IMR-90 (cell line): ENCODE measurements at regions not wholly inside any gene's neighbourhood (a gene's known extent, or its start where the extent isn't known, plus 50 kb on each side); places are given as distances from the start of the nearest gene placed in this dataset.

Experiments
- ATAC-seq: fragments of 200-7000 bp; cut with Tn5 transposase; 2 replicates; pipeline ENCODE4 v1.9.1; 2020; ENCODE audit warnings: low read depth, mild to moderate bottlenecking, moderate library complexity
- BruUV-seq: library from RNA; stranded (reverse); fragments of 400-500 nt; replicated peaks from 2 replicates; lab custom pipeline; 2021; lab: Mats Ljungman, UMichigan
- CTCF ChIA-PET: fragments of 300-600 bp; formaldehyde crosslinking; extraction: SDS; loops from one replicate; lab custom pipeline; 2021; ENCODE audit warnings: antibody characterized with exemption; lab: Yijun Ruan, JAX
- POLR2A ChIA-PET: fragments of 300-600 bp; sonication (Branson Sonifier 250); formaldehyde crosslinking; loops from one replicate; lab custom pipeline; 2022; ENCODE audit warnings: antibody characterized with exemption; ENCODE audit not compliant: unreplicated experiment; lab: Charles Lee
- DNase-seq: peaks from one replicate; pipeline ENCODE4 v3.0.0; 2013
- H2AFZ ChIP-seq: replicated peaks from 2 replicates; pipeline ENCODE3; 2013; ENCODE audit warnings: low read length, mild to moderate bottlenecking; ENCODE audit not compliant: poor library complexity
- H2AK5ac ChIP-seq: 2 replicates; pipeline ENCODE4 v1.6.1; 2013; ENCODE audit warnings: low read depth, low read length, inconsistent platforms
- H2AK9ac ChIP-seq: replicated peaks from 2 replicates; pipeline ENCODE3; 2013; ENCODE audit warnings: mild to moderate bottlenecking, low read depth, low read length, moderate library complexity; ENCODE audit not compliant: poor library complexity
- H2BK120ac ChIP-seq: 2 replicates; pipeline ENCODE4 v1.6.1; 2013; ENCODE audit warnings: low read depth, low read length, inconsistent platforms
- H2BK15ac ChIP-seq: 3 replicates; pipeline ENCODE4 v1.6.1; 2013; ENCODE audit warnings: low read depth, low read length, inconsistent platforms
- H2BK20ac ChIP-seq: 2 replicates; pipeline ENCODE4 v1.6.1; 2013; ENCODE audit warnings: low read depth, mild to moderate bottlenecking, inconsistent platforms, low read length, moderate library complexity
- H2BK5ac ChIP-seq: 2 replicates; pipeline ENCODE4 v1.6.1; 2013; ENCODE audit warnings: mild to moderate bottlenecking, low read depth, low read length, inconsistent platforms; ENCODE audit not compliant: poor library complexity, severe bottlenecking
- H3K14ac ChIP-seq: replicated peaks from 2 replicates; pipeline ENCODE4 v1.6.1; 2013; ENCODE audit warnings: low read depth, low read length, inconsistent platforms
- H3K18ac ChIP-seq: 2 replicates; pipeline ENCODE4 v1.6.1; 2013; ENCODE audit warnings: low read depth, low read length, control low read depth
- H3K23ac ChIP-seq: 2 replicates; pipeline ENCODE4 v1.6.1; 2013; ENCODE audit warnings: low read depth, low read length, inconsistent platforms
- H3K27ac ChIP-seq: 2 replicates; pipeline ENCODE4 v1.5.1; 2013; ENCODE audit warnings: mild to moderate bottlenecking, control low read depth, low read length; ENCODE audit not compliant: insufficient read depth
- H3K27me3 ChIP-seq: 2 replicates; pipeline ENCODE4 v1.6.1; 2013; ENCODE audit warnings: low read length; ENCODE audit not compliant: control insufficient read depth, insufficient read depth
- H3K36me3 ChIP-seq: 2 replicates; pipeline ENCODE4 v1.6.1; 2013; ENCODE audit warnings: low read length, mixed read lengths; ENCODE audit not compliant: control insufficient read depth, insufficient read depth
- H3K4ac ChIP-seq: 2 replicates; pipeline ENCODE4 v1.6.1; 2013; ENCODE audit warnings: low read depth, low read length, inconsistent platforms
- H3K4me1 ChIP-seq: 2 replicates; pipeline ENCODE4 v1.6.1; 2013; ENCODE audit warnings: low read length, mixed read lengths; ENCODE audit not compliant: control insufficient read depth, insufficient read depth
- H3K4me2 ChIP-seq: 2 replicates; pipeline ENCODE4 v1.6.1; 2013; ENCODE audit warnings: low read depth, mild to moderate bottlenecking, control low read depth, low read length, moderate library complexity
- H3K4me3 ChIP-seq: 2 replicates; pipeline ENCODE4 v1.5.1; 2013; ENCODE audit warnings: low read depth, mild to moderate bottlenecking, control low read depth, low read length, moderate library complexity; ENCODE audit not compliant: insufficient read depth
- H3K56ac ChIP-seq: 2 replicates; pipeline ENCODE4 v1.6.1; 2013; ENCODE audit warnings: low read length, inconsistent platforms; ENCODE audit not compliant: insufficient read depth; ENCODE audit errors: extremely low read depth
- H3K79me1 ChIP-seq, 2 experiments: 2 replicates each; pipeline ENCODE4 v1.6.1; 2013; ENCODE audit warnings: low read length in 2 of 2, inconsistent platforms in 1 of 2, low read depth in 1 of 2
- H3K9ac ChIP-seq: 2 replicates; pipeline ENCODE4 v1.6.1; 2013; ENCODE audit warnings: low read depth, low read length, control low read depth
- H3K9me1 ChIP-seq: 2 replicates; pipeline ENCODE4 v1.6.1; 2013; ENCODE audit warnings: low read length, inconsistent platforms; ENCODE audit not compliant: insufficient read depth
- H3K9me3 ChIP-seq: 2 replicates; pipeline ENCODE4 v1.6.1; 2013; ENCODE audit warnings: low read length; ENCODE audit not compliant: control insufficient read depth, insufficient read depth
- H4K20me1 ChIP-seq: 2 replicates; pipeline ENCODE4 v1.6.1; 2013; ENCODE audit warnings: low read length, inconsistent platforms; ENCODE audit not compliant: insufficient read depth
- H4K5ac ChIP-seq: 2 replicates; pipeline ENCODE4 v1.6.1; 2013; ENCODE audit warnings: mild to moderate bottlenecking, low read depth, low read length, control low read depth
- H4K8ac ChIP-seq, 2 experiments: 2 replicates each; pipeline ENCODE4 v1.6.1; 2013; ENCODE audit warnings: low read depth in 2 of 2, low read length in 2 of 2, control low read depth in 1 of 2, inconsistent platforms in 1 of 2
- H4K91ac ChIP-seq: 2 replicates; pipeline ENCODE4 v1.6.1; 2013; ENCODE audit warnings: low read depth, low read length, inconsistent platforms; ENCODE audit not compliant: insufficient read depth
- ELK1 ChIP-seq: fragments of 150-350 bp; IDR thresholded peaks from 2 replicates; pipeline ENCODE4 v1.6.1; 2016; ENCODE audit warnings: low read depth, mild to moderate bottlenecking, low read length, moderate library complexity, borderline replicate concordance
- FOS ChIP-seq: fragments of 150-350 bp; IDR thresholded peaks from 2 replicates; pipeline ENCODE4 v1.6.1; 2016; ENCODE audit warnings: low read depth, low read length
- MAZ ChIP-seq: IDR thresholded peaks from 2 replicates; pipeline ENCODE4 v1.6.1; 2012; ENCODE audit warnings: low read depth, mild to moderate bottlenecking, low read length, improper control_type of control experiment, moderate library complexity, borderline replicate concordance
- NFE2L2 ChIP-seq: fragments of 150-350 bp; IDR thresholded peaks from 2 replicates; pipeline ENCODE4 v1.6.1; 2016; ENCODE audit warnings: low read depth, mild to moderate bottlenecking, low read length
- POLR2A ChIP-seq: IDR thresholded peaks from 2 replicates; pipeline ENCODE4 v1.6.1; 2012; ENCODE audit warnings: mild to moderate bottlenecking, low read depth, low read length
- RAD21 ChIP-seq: IDR thresholded peaks from 2 replicates; pipeline ENCODE4 v1.6.1; 2012; ENCODE audit warnings: low read length, improper control_type of control experiment
- SMC3 ChIP-seq: fragments of 150-350 bp; IDR thresholded peaks from 2 replicates; pipeline ENCODE4 v1.6.1; 2016; ENCODE audit warnings: low read depth, mild to moderate bottlenecking, antibody characterized with exemption, low read length, moderate library complexity
- WGBS, 2 experiments: methylation state at CpG; one replicate each; pipeline versions ENCODE4 v1.1.5 to v1.1.7; 2013; ENCODE audit warnings: missing lambda C conversion rate in 2 of 2; ENCODE audit not compliant: insufficient read length in 1 of 2; ENCODE audit errors: extremely low coverage in 2 of 2; 5-methylcytosine and 5-hydroxymethylcytosine counted together
- dilution Hi-C: fragments of 300-500 bp; cut with HindIII; formaldehyde crosslinking; loops from one replicate; pipeline ENCODE4 v1.14.3; 2018; ENCODE audit warnings: low sequenced_read_pairs; ENCODE audit not compliant: unreplicated experiment
- in situ Hi-C: fragments of 300-500 bp; cut with MboI; formaldehyde crosslinking; loops from 3 replicates; pipeline ENCODE4 v1.14.3; 2019; ENCODE audit warnings: low sequenced_read_pairs, inconsistent platforms, mixed read lengths
- intact Hi-C: fragments of 100-400 bp; cut with micrococcal nuclease; formaldehyde crosslinking; loops from 2 replicates; pipeline ENCODE4 v1.10.0; 2022
- TF ChIP-seq, protein P1 (sequence below): fragments of 150-350 bp; IDR thresholded peaks from 2 replicates; pipeline ENCODE4 v1.6.1; 2017; ENCODE audit warnings: mild to moderate bottlenecking, antibody characterized with exemption, low read length, low read depth

DNA sequence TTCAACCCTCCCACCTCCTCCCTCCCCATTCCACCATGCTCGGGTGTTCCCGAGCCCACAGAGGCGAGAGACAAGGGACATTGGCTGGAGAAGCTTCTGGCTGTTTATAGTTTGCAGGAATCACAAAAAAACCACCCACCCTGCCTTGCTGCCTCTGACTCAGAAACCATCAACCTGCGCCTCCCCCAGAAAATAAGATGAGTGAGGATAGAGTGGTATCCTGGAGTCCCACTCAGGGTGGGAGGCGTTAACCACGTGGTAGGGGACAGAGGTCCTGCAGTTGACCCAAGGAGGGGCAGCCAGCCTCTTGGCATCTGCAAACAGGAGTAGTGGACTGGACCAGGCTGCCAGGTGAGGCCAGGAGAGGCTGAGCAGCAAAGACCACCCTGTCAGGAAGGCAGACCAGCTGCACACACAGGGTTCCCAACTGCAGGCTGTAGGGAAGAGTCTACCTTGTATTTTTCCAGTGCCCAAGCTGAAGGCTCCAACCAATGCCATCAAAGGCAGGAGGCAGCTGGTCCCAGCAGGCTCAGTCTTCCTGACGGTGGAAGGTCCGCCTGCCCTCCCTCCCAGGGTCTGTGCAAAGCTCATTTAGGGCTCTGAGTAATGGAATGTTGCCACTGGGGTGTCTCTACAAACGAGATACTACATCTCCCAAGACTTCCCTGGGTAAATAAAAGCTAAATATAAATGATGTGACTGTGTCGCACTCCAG, 201.5 kb upstream of the TNRC6C start:
- H2BK120ac ChIP-seq: no peak overlapping the region
- no peak overlapping the region for H4K91ac ChIP-seq
- H3K9me1 ChIP-seq: no peaks in the 10 kb centered on the region
- no peak overlapping the region for H2AK5ac ChIP-seq
- no peak overlapping the region for H3K27ac ChIP-seq
- no peak overlapping the region for H2BK15ac ChIP-seq
- no peak overlapping the region for H2BK20ac ChIP-seq
- no peak overlapping the region for H4K5ac ChIP-seq
- WGBS, 2 experiments: 40% methylated on average over 1 of the region's 10 CpGs; no CpG with 5 or more reads in 1 of the 2 experiments
- H3K18ac ChIP-seq: no peak overlapping the region
- ATAC-seq (no peak), DNase-seq (no peak)
- H3K79me1 ChIP-seq: no peaks in the 10 kb centered on the region
- no peak overlapping the region for H3K4ac ChIP-seq
- no peak overlapping the region for H3K14ac ChIP-seq
- BruUV-seq: no TSS peak
- no peak overlapping the region for H2AFZ ChIP-seq
- POLR2A ChIA-PET: no interaction called here
- H3K4me2 ChIP-seq: no peak overlapping the region
- CTCF ChIA-PET: no interaction called here
- H4K8ac ChIP-seq: no peak overlapping the region
- no peak overlapping the region for H2BK5ac ChIP-seq
- peaks cover 8% of the 10 kb centered on the region for H3K27me3 ChIP-seq
- no peak overlapping the region for H3K4me3 ChIP-seq
- H3K23ac ChIP-seq: no peak overlapping the region
- H3K9ac ChIP-seq: no peak overlapping the region
- H2AK9ac ChIP-seq: no peak overlapping the region
- no peaks in the 10 kb centered on the region for H3K36me3 ChIP-seq
- in situ Hi-C loops (no loop called here), dilution Hi-C loops (no loop called here), intact Hi-C loops (no loop called here)
- no peaks in the 10 kb centered on the region for H4K20me1 ChIP-seq
- peaks cover 7% of the 10 kb centered on the region for H3K9me3 ChIP-seq
- TF ChIP-seq MAZ (no peak), SMC3 (no peak), NFE2L2 (no peak), ELK1 (no peak), RAD21 (no peak), POLR2A (no peak), FOS (no peak)
- TF ChIP-seq, protein P1, sequence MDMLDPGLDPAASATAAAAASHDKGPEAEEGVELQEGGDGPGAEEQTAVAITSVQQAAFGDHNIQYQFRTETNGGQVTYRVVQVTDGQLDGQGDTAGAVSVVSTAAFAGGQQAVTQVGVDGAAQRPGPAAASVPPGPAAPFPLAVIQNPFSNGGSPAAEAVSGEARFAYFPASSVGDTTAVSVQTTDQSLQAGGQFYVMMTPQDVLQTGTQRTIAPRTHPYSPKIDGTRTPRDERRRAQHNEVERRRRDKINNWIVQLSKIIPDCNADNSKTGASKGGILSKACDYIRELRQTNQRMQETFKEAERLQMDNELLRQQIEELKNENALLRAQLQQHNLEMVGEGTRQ: no peak
- H3K56ac ChIP-seq: no peak overlapping the region
- H3K4me1 ChIP-seq: no peaks in the 10 kb centered on the region
